Activated T-cell treated with anti-CD3 and anti-CD28 coated beads, Interleukin-2, amount 50 U/mL, for 72 hours (primary cell): ENCODE measurements at regions not wholly inside any gene's neighbourhood (a gene's known extent, or its start where the extent isn't known, plus 50 kb on each side); places are given as distances from the start of the nearest gene placed in this dataset.
A peak's percentile ranks its signal among the peaks of the same experiment; 100 is the strongest.

Experiments used
- ATAC-seq, 2 donors: fragments of 150-1000 bp; cut with Tn5 transposase; replicated peaks in 1 of 2; 2 replicates each; pipeline ENCODE4 v1.10.0; 2021; ENCODE audit warnings: moderate library complexity in 2 of 2, mild to moderate bottlenecking in 1 of 2
- DNase-seq, 2 donors: peaks; one replicate each; pipeline ENCODE4 v3.0.0; 2021 to 2022; ENCODE audit warnings: mixed read lengths in 1 of 2
- H3K27ac Mint-ChIP-seq: one replicate; pipeline ENCODE4 v1.8.0; 2022; ENCODE audit warnings: mild to moderate bottlenecking, moderate library complexity, mixed read lengths
- H3K27me3 Mint-ChIP-seq: one replicate; pipeline ENCODE4 v1.8.0; 2022; ENCODE audit warnings: low read depth, mixed read lengths
- H3K36me3 Mint-ChIP-seq, 2 donors: one replicate each; pipeline ENCODE4 v1.8.0; 2022; ENCODE audit warnings: mixed read lengths in 2 of 2, mild to moderate bottlenecking in 1 of 2; ENCODE audit not compliant: insufficient read depth in 2 of 2
- H3K4me1 Mint-ChIP-seq: one replicate; pipeline ENCODE4 v1.8.0; 2022; ENCODE audit warnings: low read depth, mixed read lengths
- H3K4me3 Mint-ChIP-seq, 2 donors: one replicate each; pipeline ENCODE4 v1.8.0; 2022; ENCODE audit warnings: mild to moderate bottlenecking in 2 of 2, mixed read lengths in 2 of 2, moderate library complexity in 2 of 2
- H3K9me3 Mint-ChIP-seq, 2 donors: one replicate each; pipeline ENCODE4 v1.8.0; 2022; ENCODE audit warnings: mixed read lengths in 2 of 2

GRCh38 chr11:128315933-128316332 lies 271.4 kb downstream of the ETS1 start:
- Mint-ChIP-seq H3K36me3 (peaks cover 39 to 63% of the 10 kb centered on the region in 2 donors), H3K4me1 (peaks cover 79% of the 10 kb centered on the region), H3K27ac (peak overlapping the region; percentile 88), H3K9me3 (peaks cover 24 to 29% of the 10 kb centered on the region in 2 donors), H3K27me3 (no peaks in the 10 kb centered on the region), H3K4me3 (peak overlapping the region in 1 of 2 donors; percentile 57)
- no peak for DNase-seq
- no peak for ATAC-seq

GRCh38 chr11:128313931-128314330 lies 273.4 kb downstream of the ETS1 start:
- no peaks in the 10 kb centered on the region for H3K27me3 Mint-ChIP-seq
- peaks cover 22 to 26% of the 10 kb centered on the region in 2 donors for H3K9me3 Mint-ChIP-seq
- DNase-seq (no peak), ATAC-seq (no peak)
- peaks cover 36 to 54% of the 10 kb centered on the region in 2 donors for H3K36me3 Mint-ChIP-seq
- H3K4me3 Mint-ChIP-seq, result no peak overlapping the region
- H3K27ac Mint-ChIP-seq, result peak overlapping the region; percentile 71
- peaks cover 81% of the 10 kb centered on the region for H3K4me1 Mint-ChIP-seq

- ATAC-seq (peak; percentile 88 to 91), DNase-seq (no peak)
- Mint-ChIP-seq H3K9me3 (peaks cover 19 to 20% of the 10 kb centered on the region in 2 donors), H3K27ac (peak overlapping the region; percentile 78), H3K27me3 (no peaks in the 10 kb centered on the region), H3K4me1 (peaks cover 75% of the 10 kb centered on the region), H3K4me3 (peak overlapping the region; percentile 9 to 58), H3K36me3 (peaks cover 26 to 42% of the 10 kb centered on the region in 2 donors)
Observed at GRCh38 chr11:128311742-128312719, 275.3 kb downstream of the ETS1 start.

GRCh38 chr11:128310676-128311445 lies 276.5 kb downstream of the ETS1 start:
- no peaks in the 10 kb centered on the region for H3K27me3 Mint-ChIP-seq
- H3K4me1 Mint-ChIP-seq, result peaks cover 71% of the 10 kb centered on the region
- peaks cover 21 to 35% of the 10 kb centered on the region in 2 donors for H3K36me3 Mint-ChIP-seq
- peak overlapping the region; percentile 78 for H3K27ac Mint-ChIP-seq
- DNase-seq, result no peak
- peak; percentile 58 to 59 for ATAC-seq
- peak overlapping the region; percentile 51 to 66 for H3K4me3 Mint-ChIP-seq
- peaks cover 13 to 17% of the 10 kb centered on the region in 2 donors for H3K9me3 Mint-ChIP-seq

- H3K4me1 Mint-ChIP-seq, result peaks cover 79% of the 10 kb centered on the region
- H3K27me3 Mint-ChIP-seq, result no peaks in the 10 kb centered on the region
- peaks cover 15 to 26% of the 10 kb centered on the region in 2 donors for H3K36me3 Mint-ChIP-seq
- DNase-seq (no peak), ATAC-seq (no peak)
- H3K27ac Mint-ChIP-seq, result peak overlapping the region; percentile 65
- peaks cover 9 to 10% of the 10 kb centered on the region in 2 donors for H3K9me3 Mint-ChIP-seq
- peak overlapping the region; percentile 31 to 66 for H3K4me3 Mint-ChIP-seq
Observed at GRCh38 chr11:128310005-128310404, 277.4 kb downstream of the ETS1 start.

GRCh38 chr11:128308794-128309193 lies 278.6 kb downstream of the ETS1 start:
- H3K27ac Mint-ChIP-seq, result no peak overlapping the region
- DNase-seq (no peak), ATAC-seq (no peak)
- H3K9me3 Mint-ChIP-seq, result peaks cover 1 to 5% of the 10 kb centered on the region in 2 donors
- peaks cover 3 to 15% of the 10 kb centered on the region in 2 donors for H3K36me3 Mint-ChIP-seq
- H3K4me3 Mint-ChIP-seq, result peak overlapping the region in 1 of 2 donors; percentile 2
- H3K27me3 Mint-ChIP-seq, result no peaks in the 10 kb centered on the region
- peaks cover 80% of the 10 kb centered on the region for H3K4me1 Mint-ChIP-seq

GRCh38 chr11:128305588-128305987 lies 281.8 kb downstream of the ETS1 start:
- peaks cover 3 to 7% of the 10 kb centered on the region in 2 donors for H3K36me3 Mint-ChIP-seq
- peak overlapping the region; percentile 97 for H3K27ac Mint-ChIP-seq
- ATAC-seq (no peak), DNase-seq (peak in 1 of 2 donors; percentile 9)
- peaks cover 78% of the 10 kb centered on the region for H3K4me1 Mint-ChIP-seq
- H3K27me3 Mint-ChIP-seq, result no peaks in the 10 kb centered on the region
- H3K4me3 Mint-ChIP-seq, result peak overlapping the region; percentile 62 to 98
- H3K9me3 Mint-ChIP-seq, result no peaks in the 10 kb centered on the region

GRCh38 chr11:128304666-128305485 lies 282.5 kb downstream of the ETS1 start:
- H3K27me3 Mint-ChIP-seq, result no peaks in the 10 kb centered on the region
- peaks cover 78% of the 10 kb centered on the region for H3K4me1 Mint-ChIP-seq
- H3K27ac Mint-ChIP-seq, result peak overlapping the region; percentile 97
- ATAC-seq (peak; percentile 39 to 41), DNase-seq (peak in 1 of 2 donors; percentile 15)
- no peaks in the 10 kb centered on the region for H3K9me3 Mint-ChIP-seq
- H3K4me3 Mint-ChIP-seq, result peak overlapping the region; percentile 62 to 98
- peaks cover 4 to 7% of the 10 kb centered on the region in 2 donors for H3K36me3 Mint-ChIP-seq

- DNase-seq (no peak), ATAC-seq (no peak)
- Mint-ChIP-seq H3K4me1 (peaks cover 78% of the 10 kb centered on the region), H3K27me3 (no peaks in the 10 kb centered on the region), H3K36me3 (peaks cover 4 to 7% of the 10 kb centered on the region in 2 donors), H3K4me3 (peak overlapping the region; percentile 62 to 98), H3K27ac (peak overlapping the region; percentile 97), H3K9me3 (no peaks in the 10 kb centered on the region)
Observed at GRCh38 chr11:128304116-128304515, 283.2 kb downstream of the ETS1 start.

- H3K9me3 Mint-ChIP-seq, result no peaks in the 10 kb centered on the region
Observed at GRCh38 chr11:128303383-128303782, 284.0 kb downstream of the ETS1 start.

GRCh38 chr11:128302425-128303186 lies 284.8 kb downstream of the ETS1 start:
- ATAC-seq (peak; percentile 92 to 93), DNase-seq (peak; percentile 71 to 82)
- Mint-ChIP-seq H3K9me3 (no peaks in the 10 kb centered on the region), H3K27me3 (no peaks in the 10 kb centered on the region), H3K36me3 (peaks cover 4 to 7% of the 10 kb centered on the region in 2 donors), H3K27ac (peak overlapping the region; percentile 97), H3K4me1 (peaks cover 78% of the 10 kb centered on the region), H3K4me3 (peak overlapping the region; percentile 87 to 98)

More at GRCh38 chr11:128303383-128303782, 284.0 kb downstream of the ETS1 start:
- H3K4me3 Mint-ChIP-seq, result peak overlapping the region; percentile 87 to 98
- no peak for ATAC-seq
- H3K27me3 Mint-ChIP-seq, result no peaks in the 10 kb centered on the region
- no peak for DNase-seq
- peak overlapping the region; percentile 97 for H3K27ac Mint-ChIP-seq
- peaks cover 78% of the 10 kb centered on the region for H3K4me1 Mint-ChIP-seq
- H3K36me3 Mint-ChIP-seq, result peaks cover 4 to 7% of the 10 kb centered on the region in 2 donors
